Immature natural killer cell (primary cell): ENCODE measurements at regions not wholly inside any gene's neighbourhood (a gene's known extent, or its start where the extent isn't known, plus 50 kb on each side); places are given as distances from the start of the nearest gene placed in this dataset.
"Not testable (repeated sequence)": the region's sequence is repeated elsewhere in the genome, so short reads cannot be mapped to it uniquely, and the experiment has no call there.

Experiments
- DNase-seq, 3 donors: peaks; one replicate each; pipeline ENCODE4 v3.0.0; 2022; ENCODE audit warnings: mixed read lengths in 1 of 3
- H3K27ac Mint-ChIP-seq, 6 donors: one replicate each; pipeline ENCODE4 v1.8.0; 2020; ENCODE audit warnings: mixed read lengths in 6 of 6, mild to moderate bottlenecking in 5 of 6, inconsistent platforms in 4 of 6, moderate library complexity in 3 of 6
- H3K27me3 Mint-ChIP-seq, 3 donors: one replicate each; pipeline ENCODE4 v1.8.0; 2020 to 2021; ENCODE audit warnings: low read depth in 3 of 3, mild to moderate bottlenecking in 3 of 3, mixed read lengths in 3 of 3, moderate library complexity in 3 of 3, inconsistent platforms in 1 of 3
- H3K36me3 Mint-ChIP-seq, 3 donors: one replicate each; pipeline ENCODE4 v1.8.0; 2020; ENCODE audit warnings: mixed read lengths in 3 of 3, inconsistent platforms in 2 of 3, mild to moderate bottlenecking in 2 of 3
- H3K4me1 Mint-ChIP-seq, 2 donors: one replicate each; pipeline ENCODE4 v1.8.0; 2020; ENCODE audit warnings: inconsistent platforms in 2 of 2, mild to moderate bottlenecking in 2 of 2, mixed read lengths in 2 of 2, moderate library complexity in 1 of 2
- H3K4me3 Mint-ChIP-seq, 5 donors: one replicate each; pipeline ENCODE4 v1.8.0; 2020; ENCODE audit warnings: mild to moderate bottlenecking in 5 of 5, mixed read lengths in 5 of 5, inconsistent platforms in 3 of 5, moderate library complexity in 3 of 5
- H3K9me3 Mint-ChIP-seq, 6 donors: one replicate each; pipeline ENCODE4 v1.8.0; 2020; ENCODE audit warnings: mild to moderate bottlenecking in 6 of 6, mixed read lengths in 6 of 6, inconsistent platforms in 4 of 6, moderate library complexity in 3 of 6

- H3K4me1 Mint-ChIP-seq, result no peaks in the 10 kb centered on the region
- no peak overlapping the region for H3K4me3 Mint-ChIP-seq
Observed at GRCh38 chr12:92378682-92379479, 233.2 kb upstream of the BTG1 start.

DNA sequence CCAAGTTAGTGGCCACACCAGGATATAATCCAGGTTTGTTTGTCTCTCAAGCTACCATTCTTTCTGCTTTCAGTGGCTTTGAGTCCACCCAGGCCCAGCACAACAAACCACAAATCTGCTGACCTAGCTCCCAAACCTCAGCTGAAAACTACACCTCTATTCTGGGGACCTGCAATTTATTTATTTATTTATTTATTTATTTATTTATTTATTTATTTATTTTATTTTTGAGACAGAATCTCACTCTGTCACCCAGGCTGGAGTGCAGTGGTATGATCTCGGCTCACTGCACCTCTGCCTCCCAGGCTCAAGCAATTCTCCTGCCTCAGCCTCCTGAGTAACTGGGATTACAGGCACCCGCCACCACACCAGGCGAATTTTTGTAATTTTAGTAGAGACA, 229.9 kb upstream of the BTG1 start:
- DNase-seq, H3K9me3 Mint-ChIP-seq, H3K4me3 Mint-ChIP-seq, H3K27me3 Mint-ChIP-seq, H3K27ac Mint-ChIP-seq, H3K4me1 Mint-ChIP-seq, H3K36me3 Mint-ChIP-seq: not testable (repeated sequence)

More at GRCh38 chr12:92378682-92379479, 233.2 kb upstream of the BTG1 start:
- Mint-ChIP-seq H3K27me3 (peaks cover 0 to 9% (median 1%) of the 10 kb centered on the region in 3 donors), H3K27ac (no peak overlapping the region), H3K9me3 (no peaks in the 10 kb centered on the region), H3K36me3 (no peaks in the 10 kb centered on the region)
- DNase-seq, result no peak

DNA sequence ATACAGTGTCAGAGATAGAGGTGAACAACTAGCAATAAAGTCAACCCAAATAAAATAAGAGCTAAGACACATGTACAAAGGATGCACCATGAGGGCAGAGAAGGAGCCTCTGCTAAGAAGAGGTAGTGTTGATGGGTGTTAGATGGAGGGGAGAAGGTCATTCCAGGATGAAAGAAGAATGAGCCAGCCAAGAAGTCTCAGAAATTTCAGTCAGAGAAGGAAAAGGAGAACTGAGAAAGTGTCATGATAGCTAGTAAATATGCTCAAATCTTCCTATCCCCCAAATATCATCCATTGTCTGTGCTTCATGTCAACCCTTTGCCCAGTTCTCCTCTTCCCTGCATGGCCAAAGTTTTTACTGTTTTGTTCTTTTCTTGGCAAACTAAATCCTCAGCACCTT, 225.2 kb upstream of the BTG1 start:
- Mint-ChIP-seq H3K4me3 (no peak overlapping the region), H3K36me3 (peaks cover 0 to 16% (median 3%) of the 10 kb centered on the region in 3 donors), H3K27me3 (peaks cover 0 to 5% (median 0%) of the 10 kb centered on the region in 3 donors), H3K9me3 (no peaks in the 10 kb centered on the region), H3K27ac (no peak overlapping the region), H3K4me1 (no peaks in the 10 kb centered on the region)
- DNase-seq, result no peak

DNA sequence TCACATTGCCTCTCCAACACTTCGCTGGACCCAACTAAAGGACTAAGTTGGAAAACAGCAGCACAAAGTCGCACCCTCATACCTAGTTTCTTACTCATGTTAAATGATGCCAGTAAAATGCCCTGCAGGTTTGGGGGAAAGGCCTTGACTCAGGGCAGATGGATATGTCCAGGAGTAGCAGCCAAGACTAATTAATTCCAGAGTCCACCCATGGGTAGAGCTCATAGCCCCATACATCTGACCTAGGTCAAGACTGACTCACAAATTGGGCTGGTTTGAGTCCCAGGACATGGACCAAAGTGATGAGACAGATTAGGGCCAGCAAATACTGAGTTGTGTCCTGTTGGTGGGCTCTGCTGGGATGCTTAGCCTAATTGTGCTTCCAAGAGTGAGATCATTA, 224.0 kb upstream of the BTG1 start:
- no peaks in the 10 kb centered on the region for H3K27me3 Mint-ChIP-seq
- H3K9me3 Mint-ChIP-seq, result no peaks in the 10 kb centered on the region
- H3K36me3 Mint-ChIP-seq, result peaks cover 0 to 16% (median 3%) of the 10 kb centered on the region in 3 donors
- no peak for DNase-seq
- H3K27ac Mint-ChIP-seq, result no peak overlapping the region
- H3K4me3 Mint-ChIP-seq, result no peak overlapping the region
- H3K4me1 Mint-ChIP-seq, result peaks cover under 1 to 3% of the 10 kb centered on the region in 2 donors

DNA sequence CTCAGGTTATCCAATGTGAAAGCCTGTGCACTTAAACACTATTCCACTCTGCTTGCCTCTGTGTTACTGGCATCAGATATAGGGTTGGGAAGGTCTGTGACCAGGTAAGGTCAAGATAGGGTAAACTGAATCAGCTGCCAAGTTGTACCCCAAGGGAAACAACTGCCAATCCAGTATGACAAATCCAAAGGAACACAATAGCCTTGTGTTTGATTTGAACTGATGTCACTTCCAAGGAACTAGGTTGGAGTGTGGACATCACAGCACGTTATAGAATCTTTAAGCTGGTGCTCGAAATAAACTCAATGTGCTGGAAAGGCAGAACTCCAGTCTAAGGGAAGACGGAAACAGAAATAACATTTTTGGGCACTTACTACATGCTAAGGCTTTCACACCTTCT, 223.4 kb upstream of the BTG1 start:
- DNase-seq, result no peak
- no peak overlapping the region for H3K27ac Mint-ChIP-seq
- H3K9me3 Mint-ChIP-seq, result no peaks in the 10 kb centered on the region
- H3K36me3 Mint-ChIP-seq, result peaks cover 0 to 16% (median 3%) of the 10 kb centered on the region in 3 donors
- peaks cover 7 to 9% of the 10 kb centered on the region in 2 donors for H3K4me1 Mint-ChIP-seq
- no peaks in the 10 kb centered on the region for H3K27me3 Mint-ChIP-seq
- H3K4me3 Mint-ChIP-seq, result no peak overlapping the region

DNA sequence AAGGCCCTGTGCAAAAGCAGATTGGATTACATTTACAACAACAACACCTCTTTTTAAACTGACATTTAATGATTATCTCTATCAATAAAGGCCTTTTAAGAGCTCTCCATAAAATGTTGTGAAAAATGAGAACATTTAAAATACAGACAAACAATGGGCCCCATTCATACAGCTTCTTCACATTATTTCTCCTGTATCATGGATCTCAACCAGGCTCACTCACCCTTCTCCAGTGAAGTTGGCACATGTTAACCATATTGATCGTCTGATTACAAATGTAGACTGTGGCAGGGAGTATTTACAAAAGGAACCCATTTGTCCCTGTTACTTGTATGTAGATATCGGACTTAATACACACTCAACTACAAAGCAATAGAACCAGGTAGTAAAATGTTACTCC, 220.2 kb upstream of the BTG1 start:
- H3K36me3 Mint-ChIP-seq, result peaks cover 0 to 10% (median 0%) of the 10 kb centered on the region in 3 donors
- no peaks in the 10 kb centered on the region for H3K27me3 Mint-ChIP-seq
- peaks cover 36 to 41% of the 10 kb centered on the region in 2 donors for H3K4me1 Mint-ChIP-seq
- no peak for DNase-seq
- no peak overlapping the region for H3K27ac Mint-ChIP-seq
- H3K4me3 Mint-ChIP-seq, result no peak overlapping the region
- H3K9me3 Mint-ChIP-seq, result peaks cover 0 to under 1% (median 0%) of the 10 kb centered on the region in 6 donors

DNA sequence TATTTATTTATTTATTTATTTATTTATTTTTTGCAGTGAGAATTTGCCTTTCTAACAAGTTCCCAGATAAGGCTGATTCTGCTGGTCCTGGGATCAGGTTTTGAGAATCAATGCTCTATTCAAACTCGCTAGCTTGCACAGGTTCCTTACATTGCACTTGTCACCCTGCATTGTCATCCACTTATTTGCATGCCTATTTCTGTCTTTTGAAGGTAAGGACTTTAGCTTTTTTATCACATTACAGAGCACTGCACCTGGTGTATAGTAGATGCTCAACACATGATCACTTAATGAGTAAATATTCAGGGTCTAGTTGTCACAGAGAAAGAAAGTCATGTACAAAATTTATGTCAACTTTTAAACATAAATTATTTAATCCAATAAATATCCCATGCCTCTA, 219.7 kb upstream of the BTG1 start:
- peaks cover 0 to 6% (median 0%) of the 10 kb centered on the region in 6 donors for H3K9me3 Mint-ChIP-seq
- peaks cover 0 to 10% (median 0%) of the 10 kb centered on the region in 3 donors for H3K36me3 Mint-ChIP-seq
- no peaks in the 10 kb centered on the region for H3K27me3 Mint-ChIP-seq
- H3K4me3 Mint-ChIP-seq, result no peak overlapping the region
- peaks cover 41 to 46% of the 10 kb centered on the region in 2 donors for H3K4me1 Mint-ChIP-seq
- DNase-seq, result no peak
- H3K27ac Mint-ChIP-seq, result no peak overlapping the region

DNA sequence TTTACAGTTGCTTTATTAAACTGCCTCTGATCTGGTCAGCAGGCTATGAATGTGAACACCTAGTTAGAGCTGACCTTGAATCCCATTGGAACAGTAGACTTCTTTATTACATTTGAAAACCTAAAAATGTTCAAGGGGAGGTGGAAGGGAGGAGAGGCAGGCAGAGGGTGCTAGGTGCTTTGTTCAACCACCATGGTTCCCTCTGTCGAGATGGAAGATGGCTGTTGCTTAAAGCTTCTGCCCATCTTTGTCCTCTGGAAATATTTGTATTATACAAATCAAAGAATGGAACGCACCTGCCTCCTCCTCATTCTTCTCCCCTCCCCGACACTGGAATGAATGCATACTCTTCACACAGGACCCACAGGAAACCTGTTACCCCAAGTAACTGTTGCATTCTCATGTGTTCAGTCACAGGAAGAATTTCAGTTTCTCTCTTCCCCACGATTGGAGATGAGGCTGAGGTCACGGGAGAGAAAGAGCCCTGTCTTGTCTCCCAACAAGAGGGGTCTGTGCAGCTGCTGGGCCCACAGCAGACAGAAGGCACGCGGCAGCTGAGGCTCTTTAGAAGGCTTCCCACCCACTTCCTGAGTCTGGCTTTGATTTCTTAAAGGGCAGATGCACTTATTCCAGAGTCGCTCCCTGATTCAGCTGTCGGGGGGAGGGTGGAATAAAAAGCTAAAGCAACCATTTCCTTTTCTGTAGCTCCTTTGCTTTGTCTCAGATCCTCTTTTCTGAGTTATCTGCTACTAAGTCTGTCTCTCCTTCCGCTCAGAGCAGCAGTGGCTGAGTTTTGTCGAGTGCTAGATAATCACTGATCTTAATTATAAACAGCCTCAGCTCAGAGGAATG, 217.9 kb upstream of the BTG1 start:
- peaks cover 0 to 10% (median 0%) of the 10 kb centered on the region in 3 donors for H3K36me3 Mint-ChIP-seq
- H3K9me3 Mint-ChIP-seq, result peaks cover 0 to 8% (median 0%) of the 10 kb centered on the region in 6 donors
- H3K4me1 Mint-ChIP-seq, result peaks cover 51 to 64% of the 10 kb centered on the region in 2 donors

GRCh38 chr12:92362785-92363184, 217.1 kb upstream of the BTG1 start:
- peak; percentile 23 to 34 (median 23) for DNase-seq
- Mint-ChIP-seq H3K4me1 (peaks cover 51 to 67% of the 10 kb centered on the region in 2 donors), H3K27ac (peak overlapping the region; percentile 65 to 92 (median 78)), H3K36me3 (peaks cover 0 to 10% (median 0%) of the 10 kb centered on the region in 3 donors), H3K4me3 (peak overlapping the region; percentile 64 to 80 (median 71)), H3K27me3 (no peaks in the 10 kb centered on the region), H3K9me3 (peaks cover 0 to 8% (median 0%) of the 10 kb centered on the region in 6 donors)

More for the DNA sequence above, 217.9 kb upstream of the BTG1 start:
- Mint-ChIP-seq H3K27ac (peak overlapping the region; percentile 65 to 92 (median 78)), H3K4me3 (peak overlapping the region; percentile 64 to 80 (median 71)), H3K27me3 (no peaks in the 10 kb centered on the region)
- peak; percentile 30 to 38 (median 31) for DNase-seq

- Mint-ChIP-seq H3K36me3 (peaks cover 0 to 7% (median under 1%) of the 10 kb centered on the region in 3 donors), H3K9me3 (peaks cover 0 to 8% (median 0%) of the 10 kb centered on the region in 6 donors), H3K27ac (peak overlapping the region in 5 of 6 donors; percentile 50 to 91 (median 70)), H3K4me3 (peak overlapping the region; percentile 1 to 80 (median 64)), H3K27me3 (no peaks in the 10 kb centered on the region), H3K4me1 (peaks cover 54 to 71% of the 10 kb centered on the region in 2 donors)
- DNase-seq, result no peak
Observed at GRCh38 chr12:92362126-92362525, 216.5 kb upstream of the BTG1 start.

DNA sequence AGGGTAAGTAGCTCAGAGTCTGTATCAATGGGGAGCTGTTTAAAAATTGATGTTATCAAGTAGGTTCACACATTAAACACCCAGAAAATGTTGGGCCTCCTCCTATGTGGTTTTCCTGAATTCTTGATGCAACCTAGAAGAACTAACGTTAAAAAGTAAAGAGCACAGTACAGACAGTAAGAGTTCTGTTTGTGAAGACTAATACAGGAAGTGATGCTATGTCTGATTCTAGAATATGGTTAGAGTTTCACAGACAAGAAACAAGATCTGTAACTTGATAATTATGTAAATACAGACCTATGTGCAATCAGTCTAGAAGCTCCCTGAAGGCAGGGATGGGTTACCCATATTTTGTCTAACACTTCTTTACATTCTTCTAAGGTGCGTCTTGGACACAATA, 214.9 kb upstream of the BTG1 start:
- Mint-ChIP-seq H3K36me3 (peaks cover 0 to 14% (median 11%) of the 10 kb centered on the region in 3 donors), H3K4me3 (peak overlapping the region; percentile 26 to 61 (median 45)), H3K27me3 (no peaks in the 10 kb centered on the region), H3K4me1 (peaks cover 70 to 87% of the 10 kb centered on the region in 2 donors), H3K9me3 (peaks cover 0 to 8% (median 0%) of the 10 kb centered on the region in 6 donors), H3K27ac (peak overlapping the region; percentile 75 to 88 (median 85))
- peak; percentile 32 to 43 (median 36) for DNase-seq

DNA sequence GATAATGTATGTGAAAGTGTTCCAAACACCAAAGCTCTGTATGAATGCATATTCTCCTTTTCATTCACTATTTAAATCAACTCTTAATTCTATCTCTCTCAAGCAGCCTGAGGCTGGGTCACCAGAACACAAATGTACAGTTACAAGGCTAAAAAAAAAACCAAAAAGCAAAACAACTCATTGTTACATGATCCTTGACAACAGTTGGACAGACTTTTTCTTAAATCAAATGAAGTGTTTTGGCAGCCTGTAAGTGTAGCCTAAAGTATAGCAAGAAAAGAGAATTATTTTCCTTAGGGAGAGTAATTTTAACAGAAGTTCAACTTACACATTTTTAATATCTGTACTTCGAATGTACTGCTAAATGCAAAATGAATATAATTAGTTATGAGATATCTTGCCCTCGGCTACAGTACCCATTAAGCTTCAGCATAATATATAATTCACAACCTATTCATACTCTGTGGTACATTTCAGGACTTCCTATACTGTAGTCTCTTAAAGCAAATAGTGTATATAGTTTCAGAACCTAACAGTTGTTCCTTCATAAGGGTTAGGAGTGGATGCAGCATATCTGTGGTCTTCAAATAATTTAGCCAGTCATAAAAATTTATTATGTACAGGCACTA, 214.0 kb upstream of the BTG1 start:
- Mint-ChIP-seq H3K36me3 (peaks cover 0 to 14% (median 12%) of the 10 kb centered on the region in 3 donors), H3K4me3 (peak overlapping the region in 2 of 5 donors; percentile 45 to 56), H3K4me1 (peaks cover 70 to 86% of the 10 kb centered on the region in 2 donors), H3K9me3 (peaks cover 0 to 8% (median 0%) of the 10 kb centered on the region in 6 donors), H3K27ac (peak overlapping the region; percentile 75 to 88 (median 85)), H3K27me3 (no peaks in the 10 kb centered on the region)
- DNase-seq, result no peak

GRCh38 chr12:92357584-92358261, 212.1 kb upstream of the BTG1 start:
- peaks cover 0 to 8% (median 0%) of the 10 kb centered on the region in 6 donors for H3K9me3 Mint-ChIP-seq
- no peak for DNase-seq
- H3K36me3 Mint-ChIP-seq, result peaks cover 0 to 14% (median 12%) of the 10 kb centered on the region in 3 donors
- H3K27me3 Mint-ChIP-seq, result peaks cover 0 to 1% (median 0%) of the 10 kb centered on the region in 3 donors
- peak overlapping the region in 2 of 6 donors; percentile 53 to 76 for H3K27ac Mint-ChIP-seq
- H3K4me1 Mint-ChIP-seq, result peaks cover 50 to 67% of the 10 kb centered on the region in 2 donors
- H3K4me3 Mint-ChIP-seq, result no peak overlapping the region
